GM21529 (cell line): ENCODE measurements at regions not wholly inside any gene's neighbourhood (a gene's known extent, or its start where the extent isn't known, plus 50 kb on each side); places are given as distances from the start of the nearest gene placed in this dataset.
"Not testable (repeated sequence)": the region's sequence is repeated elsewhere in the genome, so short reads cannot be mapped to it uniquely, and the experiment has no call there.

Experiments
- ATAC-seq: cut with Tn5 transposase; IDR thresholded peaks from one replicate; pipeline ENCODE4 v1.9.1; 2021; ENCODE audit not compliant: unreplicated experiment

- not testable (repeated sequence) for ATAC-seq
These were observed 186.2 kb upstream of the CHL1 start for GRCh38 chr3:10109-10996.

GRCh38 chr3:11734-12133, 184.8 kb upstream of the CHL1 start:
- ATAC-seq, result no peak

- no peak for ATAC-seq
These were observed 181.9 kb upstream of the CHL1 start for GRCh38 chr3:14652-15051.

GRCh38 chr3:16366-16765, 180.2 kb upstream of the CHL1 start:
- no peak for ATAC-seq

GRCh38 chr3:20421-20820, 176.1 kb upstream of the CHL1 start:
- ATAC-seq, result no peak

- no peak for ATAC-seq
These were observed 172.6 kb upstream of the CHL1 start for GRCh38 chr3:24006-24405.

- no peak for ATAC-seq
These were observed 171.5 kb upstream of the CHL1 start for GRCh38 chr3:25056-25455.

GRCh38 chr3:35985-36384, 160.6 kb upstream of the CHL1 start:
- not testable (repeated sequence) for ATAC-seq

- peak; percentile 73 for ATAC-seq
These were observed 153.5 kb upstream of the CHL1 start for GRCh38 chr3:42871-43744.

- no peak for ATAC-seq
These were observed 152.4 kb upstream of the CHL1 start for GRCh38 chr3:44028-44676.

GRCh38 chr3:44941-45340, 151.6 kb upstream of the CHL1 start:
- not testable (repeated sequence) for ATAC-seq

GRCh38 chr3:46576-46975, 150.0 kb upstream of the CHL1 start:
- no peak for ATAC-seq

GRCh38 chr3:53441-53840, 143.1 kb upstream of the CHL1 start:
- ATAC-seq, result not testable (repeated sequence)

- ATAC-seq, result no peak
These were observed 142.3 kb upstream of the CHL1 start for GRCh38 chr3:54240-54639.

GRCh38 chr3:56672-57071, 139.9 kb upstream of the CHL1 start:
- no peak for ATAC-seq

GRCh38 chr3:59854-60253, 136.7 kb upstream of the CHL1 start:
- ATAC-seq, result no peak

GRCh38 chr3:63095-63765, 133.3 kb upstream of the CHL1 start:
- ATAC-seq, result no peak

- no peak for ATAC-seq
These were observed 126.9 kb upstream of the CHL1 start for GRCh38 chr3:69690-70089.

GRCh38 chr3:72776-73175, 123.8 kb upstream of the CHL1 start:
- no peak for ATAC-seq

- ATAC-seq, result no peak
These were observed 123.3 kb upstream of the CHL1 start for GRCh38 chr3:73271-73670.

GRCh38 chr3:74676-75243, 121.8 kb upstream of the CHL1 start:
- ATAC-seq, result no peak
